ENCODE measurements at regions not wholly inside any gene's neighbourhood (a gene's known extent, or its start where the extent isn't known, plus 50 kb on each side); places are given as distances from the start of the nearest gene placed in this dataset.

DNA sequence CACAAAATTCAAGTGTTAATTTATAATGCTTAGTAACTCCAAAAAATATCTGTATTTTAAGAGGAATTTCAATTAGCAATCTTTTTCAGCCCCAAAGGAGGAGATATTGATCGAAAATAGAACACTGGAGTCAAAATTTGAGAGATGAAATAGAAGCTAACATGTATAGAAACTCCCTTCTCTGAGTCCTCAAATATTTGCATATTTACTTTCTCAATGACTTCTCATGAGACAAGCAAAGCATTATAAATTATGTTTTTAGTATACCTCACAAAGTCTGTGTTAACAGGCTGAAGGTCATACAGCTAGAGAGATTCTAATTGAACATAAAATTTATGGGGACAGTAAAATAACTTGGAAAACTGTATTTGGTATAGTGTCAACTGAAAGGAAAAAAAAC lies 260.5 kb downstream of the GPAM start:
- H3F3A ChIP-seq (replicated peaks; ENCODE audit: low read depth), result no peaks in the 10 kb centered on the region
- no peak overlapping the region for H3K4me3 Mint-ChIP-seq

More for the DNA sequence above, 260.5 kb downstream of the GPAM start:
- TF ChIP-seq JUNB (IDR thresholded peaks at IDR 0.05; ENCODE audit: unreplicated experiment) (no peak), EZH2phosphoT487 (IDR thresholded peaks at IDR 0.05; ENCODE audit: unreplicated experiment) (no peak), EZH2 (IDR thresholded peaks at IDR 0.05; ENCODE audit: low read depth, unreplicated experiment) (no peak), ZNF331 (CRISPR knock-in tag; IDR thresholded peaks at IDR 0.05; ENCODE audit: low read depth) (no peak), NANOG (IDR thresholded peaks at IDR 0.05; ENCODE audit: borderline replicate concordance) (no peak), CREB1 (CRISPR knock-in tag; IDR thresholded peaks at IDR 0.05; ENCODE audit: low read depth) (no peak), POLR2AphosphoS5 (IDR thresholded peaks at IDR 0.05; ENCODE audit: low read depth) (no peak), STAT1 (IDR thresholded peaks at IDR 0.05; ENCODE audit: unreplicated experiment) (no peak), ZNF114 (CRISPR knock-in tag; IDR thresholded peaks at IDR 0.05) (no peak)
- TF ChIP-seq, protein P1, sequence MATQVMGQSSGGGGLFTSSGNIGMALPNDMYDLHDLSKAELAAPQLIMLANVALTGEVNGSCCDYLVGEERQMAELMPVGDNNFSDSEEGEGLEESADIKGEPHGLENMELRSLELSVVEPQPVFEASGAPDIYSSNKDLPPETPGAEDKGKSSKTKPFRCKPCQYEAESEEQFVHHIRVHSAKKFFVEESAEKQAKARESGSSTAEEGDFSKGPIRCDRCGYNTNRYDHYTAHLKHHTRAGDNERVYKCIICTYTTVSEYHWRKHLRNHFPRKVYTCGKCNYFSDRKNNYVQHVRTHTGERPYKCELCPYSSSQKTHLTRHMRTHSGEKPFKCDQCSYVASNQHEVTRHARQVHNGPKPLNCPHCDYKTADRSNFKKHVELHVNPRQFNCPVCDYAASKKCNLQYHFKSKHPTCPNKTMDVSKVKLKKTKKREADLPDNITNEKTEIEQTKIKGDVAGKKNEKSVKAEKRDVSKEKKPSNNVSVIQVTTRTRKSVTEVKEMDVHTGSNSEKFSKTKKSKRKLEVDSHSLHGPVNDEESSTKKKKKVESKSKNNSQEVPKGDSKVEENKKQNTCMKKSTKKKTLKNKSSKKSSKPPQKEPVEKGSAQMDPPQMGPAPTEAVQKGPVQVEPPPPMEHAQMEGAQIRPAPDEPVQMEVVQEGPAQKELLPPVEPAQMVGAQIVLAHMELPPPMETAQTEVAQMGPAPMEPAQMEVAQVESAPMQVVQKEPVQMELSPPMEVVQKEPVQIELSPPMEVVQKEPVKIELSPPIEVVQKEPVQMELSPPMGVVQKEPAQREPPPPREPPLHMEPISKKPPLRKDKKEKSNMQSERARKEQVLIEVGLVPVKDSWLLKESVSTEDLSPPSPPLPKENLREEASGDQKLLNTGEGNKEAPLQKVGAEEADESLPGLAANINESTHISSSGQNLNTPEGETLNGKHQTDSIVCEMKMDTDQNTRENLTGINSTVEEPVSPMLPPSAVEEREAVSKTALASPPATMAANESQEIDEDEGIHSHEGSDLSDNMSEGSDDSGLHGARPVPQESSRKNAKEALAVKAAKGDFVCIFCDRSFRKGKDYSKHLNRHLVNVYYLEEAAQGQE (IDR thresholded peaks at IDR 0.05; ENCODE audit: unreplicated experiment), result no peak
- TF ChIP-seq, protein P2, sequence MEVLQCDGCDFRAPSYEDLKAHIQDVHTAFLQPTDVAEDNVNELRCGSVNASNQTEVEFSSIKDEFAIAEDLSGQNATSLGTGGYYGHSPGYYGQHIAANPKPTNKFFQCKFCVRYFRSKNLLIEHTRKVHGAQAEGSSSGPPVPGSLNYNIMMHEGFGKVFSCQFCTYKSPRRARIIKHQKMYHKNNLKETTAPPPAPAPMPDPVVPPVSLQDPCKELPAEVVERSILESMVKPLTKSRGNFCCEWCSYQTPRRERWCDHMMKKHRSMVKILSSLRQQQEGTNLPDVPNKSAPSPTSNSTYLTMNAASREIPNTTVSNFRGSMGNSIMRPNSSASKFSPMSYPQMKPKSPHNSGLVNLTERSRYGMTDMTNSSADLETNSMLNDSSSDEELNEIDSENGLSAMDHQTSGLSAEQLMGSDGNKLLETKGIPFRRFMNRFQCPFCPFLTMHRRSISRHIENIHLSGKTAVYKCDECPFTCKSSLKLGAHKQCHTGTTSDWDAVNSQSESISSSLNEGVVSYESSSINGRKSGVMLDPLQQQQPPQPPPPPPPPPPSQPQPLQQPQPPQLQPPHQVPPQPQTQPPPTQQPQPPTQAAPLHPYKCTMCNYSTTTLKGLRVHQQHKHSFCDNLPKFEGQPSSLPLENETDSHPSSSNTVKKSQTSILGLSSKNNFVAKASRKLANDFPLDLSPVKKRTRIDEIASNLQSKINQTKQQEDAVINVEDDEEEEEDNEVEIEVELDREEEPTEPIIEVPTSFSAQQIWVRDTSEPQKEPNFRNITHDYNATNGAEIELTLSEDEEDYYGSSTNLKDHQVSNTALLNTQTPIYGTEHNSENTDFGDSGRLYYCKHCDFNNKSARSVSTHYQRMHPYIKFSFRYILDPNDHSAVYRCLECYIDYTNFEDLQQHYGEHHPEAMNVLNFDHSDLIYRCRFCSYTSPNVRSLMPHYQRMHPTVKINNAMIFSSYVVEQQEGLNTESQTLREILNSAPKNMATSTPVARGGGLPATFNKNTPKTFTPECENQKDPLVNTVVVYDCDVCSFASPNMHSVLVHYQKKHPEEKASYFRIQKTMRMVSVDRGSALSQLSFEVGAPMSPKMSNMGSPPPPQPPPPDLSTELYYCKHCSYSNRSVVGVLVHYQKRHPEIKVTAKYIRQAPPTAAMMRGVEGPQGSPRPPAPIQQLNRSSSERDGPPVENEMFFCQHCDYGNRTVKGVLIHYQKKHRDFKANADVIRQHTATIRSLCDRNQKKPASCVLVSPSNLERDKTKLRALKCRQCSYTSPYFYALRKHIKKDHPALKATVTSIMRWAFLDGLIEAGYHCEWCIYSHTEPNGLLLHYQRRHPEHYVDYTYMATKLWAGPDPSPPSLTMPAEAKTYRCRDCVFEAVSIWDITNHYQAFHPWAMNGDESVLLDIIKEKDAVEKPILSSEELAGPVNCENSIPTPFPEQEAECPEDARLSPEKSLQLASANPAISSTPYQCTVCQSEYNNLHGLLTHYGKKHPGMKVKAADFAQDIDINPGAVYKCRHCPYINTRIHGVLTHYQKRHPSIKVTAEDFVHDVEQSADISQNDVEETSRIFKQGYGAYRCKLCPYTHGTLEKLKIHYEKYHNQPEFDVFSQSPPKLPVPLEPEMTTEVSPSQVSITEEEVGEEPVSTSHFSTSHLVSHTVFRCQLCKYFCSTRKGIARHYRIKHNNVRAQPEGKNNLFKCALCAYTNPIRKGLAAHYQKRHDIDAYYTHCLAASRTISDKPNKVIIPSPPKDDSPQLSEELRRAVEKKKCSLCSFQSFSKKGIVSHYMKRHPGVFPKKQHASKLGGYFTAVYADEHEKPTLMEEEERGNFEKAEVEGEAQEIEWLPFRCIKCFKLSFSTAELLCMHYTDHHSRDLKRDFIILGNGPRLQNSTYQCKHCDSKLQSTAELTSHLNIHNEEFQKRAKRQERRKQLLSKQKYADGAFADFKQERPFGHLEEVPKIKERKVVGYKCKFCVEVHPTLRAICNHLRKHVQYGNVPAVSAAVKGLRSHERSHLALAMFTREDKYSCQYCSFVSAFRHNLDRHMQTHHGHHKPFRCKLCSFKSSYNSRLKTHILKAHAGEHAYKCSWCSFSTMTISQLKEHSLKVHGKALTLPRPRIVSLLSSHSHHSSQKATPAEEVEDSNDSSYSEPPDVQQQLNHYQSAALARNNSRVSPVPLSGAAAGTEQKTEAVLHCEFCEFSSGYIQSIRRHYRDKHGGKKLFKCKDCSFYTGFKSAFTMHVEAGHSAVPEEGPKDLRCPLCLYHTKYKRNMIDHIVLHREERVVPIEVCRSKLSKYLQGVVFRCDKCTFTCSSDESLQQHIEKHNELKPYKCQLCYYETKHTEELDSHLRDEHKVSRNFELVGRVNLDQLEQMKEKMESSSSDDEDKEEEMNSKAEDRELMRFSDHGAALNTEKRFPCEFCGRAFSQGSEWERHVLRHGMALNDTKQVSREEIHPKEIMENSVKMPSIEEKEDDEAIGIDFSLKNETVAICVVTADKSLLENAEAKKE (CRISPR knock-in tag; IDR thresholded peaks at IDR 0.05), result no peak
- TF ChIP-seq, protein P3, sequence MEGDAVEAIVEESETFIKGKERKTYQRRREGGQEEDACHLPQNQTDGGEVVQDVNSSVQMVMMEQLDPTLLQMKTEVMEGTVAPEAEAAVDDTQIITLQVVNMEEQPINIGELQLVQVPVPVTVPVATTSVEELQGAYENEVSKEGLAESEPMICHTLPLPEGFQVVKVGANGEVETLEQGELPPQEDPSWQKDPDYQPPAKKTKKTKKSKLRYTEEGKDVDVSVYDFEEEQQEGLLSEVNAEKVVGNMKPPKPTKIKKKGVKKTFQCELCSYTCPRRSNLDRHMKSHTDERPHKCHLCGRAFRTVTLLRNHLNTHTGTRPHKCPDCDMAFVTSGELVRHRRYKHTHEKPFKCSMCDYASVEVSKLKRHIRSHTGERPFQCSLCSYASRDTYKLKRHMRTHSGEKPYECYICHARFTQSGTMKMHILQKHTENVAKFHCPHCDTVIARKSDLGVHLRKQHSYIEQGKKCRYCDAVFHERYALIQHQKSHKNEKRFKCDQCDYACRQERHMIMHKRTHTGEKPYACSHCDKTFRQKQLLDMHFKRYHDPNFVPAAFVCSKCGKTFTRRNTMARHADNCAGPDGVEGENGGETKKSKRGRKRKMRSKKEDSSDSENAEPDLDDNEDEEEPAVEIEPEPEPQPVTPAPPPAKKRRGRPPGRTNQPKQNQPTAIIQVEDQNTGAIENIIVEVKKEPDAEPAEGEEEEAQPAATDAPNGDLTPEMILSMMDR (conservative IDR thresholded peaks at IDR 0.05; ENCODE audit: low read depth in 2 of 2), result no peak
- TF ChIP-seq, protein P4, sequence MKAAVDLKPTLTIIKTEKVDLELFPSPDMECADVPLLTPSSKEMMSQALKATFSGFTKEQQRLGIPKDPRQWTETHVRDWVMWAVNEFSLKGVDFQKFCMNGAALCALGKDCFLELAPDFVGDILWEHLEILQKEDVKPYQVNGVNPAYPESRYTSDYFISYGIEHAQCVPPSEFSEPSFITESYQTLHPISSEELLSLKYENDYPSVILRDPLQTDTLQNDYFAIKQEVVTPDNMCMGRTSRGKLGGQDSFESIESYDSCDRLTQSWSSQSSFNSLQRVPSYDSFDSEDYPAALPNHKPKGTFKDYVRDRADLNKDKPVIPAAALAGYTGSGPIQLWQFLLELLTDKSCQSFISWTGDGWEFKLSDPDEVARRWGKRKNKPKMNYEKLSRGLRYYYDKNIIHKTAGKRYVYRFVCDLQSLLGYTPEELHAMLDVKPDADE (IDR thresholded peaks at IDR 0.05), result no peak
- no peak overlapping the region for H3K27ac ChIP-seq (ENCODE audit: low read depth)
- peaks cover 11% of the 10 kb centered on the region; the same call in 1 of the 2 replicates for H3K9me2 ChIP-seq (ENCODE audit: insufficient read depth)
- ATAC-seq, result no peak
- Mint-ChIP-seq H3K27ac (no peak overlapping the region), H3K36me3 (ENCODE audit: low read depth) (no peaks in the 10 kb centered on the region), H3K27me3 (ENCODE audit: insufficient read depth, low read depth, poor library complexity) (no peaks in the 10 kb centered on the region), H3K4me1 (peaks cover 9% of the 10 kb centered on the region), H3K9me3 (no peaks in the 10 kb centered on the region)
- no peak for DNase-seq (ENCODE audit: low spot score)
- no peaks in the 10 kb centered on the region for H3K36me3 ChIP-seq (ENCODE audit: insufficient read depth)
- no peaks in the 10 kb centered on the region for H3K79me2 ChIP-seq (replicated peaks; ENCODE audit: insufficient read depth)
- H3K4me1 ChIP-seq (ENCODE audit: insufficient read depth), result peaks cover 11% of the 10 kb centered on the region
- H2AFZ ChIP-seq, result no peak overlapping the region
- no peaks in the 10 kb centered on the region for H4K20me1 ChIP-seq (replicated peaks; ENCODE audit: insufficient read depth)
- no peaks in the 10 kb centered on the region for H3K27me3 ChIP-seq (ENCODE audit: insufficient read depth)
- H3K4me3 ChIP-seq, result no peak overlapping the region
- no peak overlapping the region for H3K4me2 ChIP-seq
